ENCODE measurements at regions not wholly inside any gene's neighbourhood (a gene's known extent, or its start where the extent isn't known, plus 50 kb on each side); places are given as distances from the start of the nearest gene placed in this dataset.

GRCh38 chr2:129444751-129445150 lies 534.7 kb upstream of the RAB6C start:
- no peak overlapping the region for H3K27ac ChIP-seq (ENCODE audit: low read length)
- no peaks in the 10 kb centered on the region for H3K9me3 ChIP-seq (replicated peaks; ENCODE audit: insufficient read depth, low read length)
- H2AFZ ChIP-seq (ENCODE audit: low read length), result no peak overlapping the region
- H3K9me2 ChIP-seq (replicated peaks; ENCODE audit: insufficient read depth, low read length), result no peaks in the 10 kb centered on the region
- H3K4me2 ChIP-seq (ENCODE audit: low read depth, low read length), result no peak overlapping the region
- H3K79me2 ChIP-seq (ENCODE audit: low read length), result no peaks in the 10 kb centered on the region
- DNase-seq, result no peak
- no peaks in the 10 kb centered on the region for H3K4me1 ChIP-seq (ENCODE audit: low read length)
- TF ChIP-seq EZH2 (optimal IDR thresholded peaks at IDR 0.05; ENCODE audit: low read depth, low read length) (no peak), CTCF (IDR thresholded peaks at IDR 0.05; ENCODE audit: low read length) (no peak), EZH2phosphoT487 (IDR thresholded peaks at IDR 0.05; ENCODE audit: low read length) (no peak)
- H3K27me3 ChIP-seq (replicated peaks; ENCODE audit: insufficient read depth, low read length), result no peaks in the 10 kb centered on the region
- no peaks in the 10 kb centered on the region for H4K20me1 ChIP-seq (ENCODE audit: insufficient read depth, low read length)
- no peaks in the 10 kb centered on the region for H3K36me3 ChIP-seq (replicated peaks; ENCODE audit: insufficient read depth, low read length)
- H3F3A ChIP-seq (ENCODE audit: insufficient read depth, low read length), result no peaks in the 10 kb centered on the region
- H3K9ac ChIP-seq (ENCODE audit: low read length), result no peak overlapping the region
- H3K4me3 ChIP-seq (ENCODE audit: low read length), result no peak overlapping the region

GRCh38 chr2:129456691-129457090 lies 522.8 kb upstream of the RAB6C start:
- no peak for TF ChIP-seq CTCF (IDR thresholded peaks at IDR 0.05; ENCODE audit: low read length)
- TF ChIP-seq EZH2 (optimal IDR thresholded peaks at IDR 0.05; ENCODE audit: low read depth, low read length), result no peak
- no peak for TF ChIP-seq EZH2phosphoT487 (IDR thresholded peaks at IDR 0.05; ENCODE audit: low read length)
- Histone ChIP-seq H3K4me2 (ENCODE audit: low read depth, low read length) (no peak overlapping the region), H3K36me3 (replicated peaks; ENCODE audit: insufficient read depth, low read length) (no peaks in the 10 kb centered on the region), H3K4me1 (ENCODE audit: low read length) (no peaks in the 10 kb centered on the region), H4K20me1 (ENCODE audit: insufficient read depth, low read length) (no peaks in the 10 kb centered on the region), H3K9me2 (replicated peaks; ENCODE audit: insufficient read depth, low read length) (no peaks in the 10 kb centered on the region), H3K4me3 (ENCODE audit: low read length) (no peak overlapping the region), H3K9ac (ENCODE audit: low read length) (no peak overlapping the region), H3F3A (ENCODE audit: insufficient read depth, low read length) (no peaks in the 10 kb centered on the region), H3K27ac (ENCODE audit: low read length) (no peak overlapping the region), H3K27me3 (replicated peaks; ENCODE audit: insufficient read depth, low read length) (no peaks in the 10 kb centered on the region), H2AFZ (ENCODE audit: low read length) (no peak overlapping the region), H3K79me2 (ENCODE audit: low read length) (no peaks in the 10 kb centered on the region), H3K9me3 (replicated peaks; ENCODE audit: insufficient read depth, low read length) (no peaks in the 10 kb centered on the region; the same call in 1 of the 2 replicates)
- no peak for DNase-seq

GRCh38 chr2:129457277-129457818 lies 522.1 kb upstream of the RAB6C start:
- Histone ChIP-seq H4K20me1 (ENCODE audit: insufficient read depth, low read length) (no peaks in the 10 kb centered on the region), H3F3A (ENCODE audit: insufficient read depth, low read length) (no peaks in the 10 kb centered on the region)
- no peak for TF ChIP-seq EZH2phosphoT487 (IDR thresholded peaks at IDR 0.05; ENCODE audit: low read length)

GRCh38 chr2:129458006-129458405 lies 521.5 kb upstream of the RAB6C start:
- H3K27me3 ChIP-seq (replicated peaks; ENCODE audit: insufficient read depth, low read length), result no peaks in the 10 kb centered on the region
- TF ChIP-seq EZH2phosphoT487 (IDR thresholded peaks at IDR 0.05; ENCODE audit: low read length) (no peak), CTCF (IDR thresholded peaks at IDR 0.05; ENCODE audit: low read length) (no peak), EZH2 (optimal IDR thresholded peaks at IDR 0.05; ENCODE audit: low read depth, low read length) (no peak)
- no peaks in the 10 kb centered on the region for H4K20me1 ChIP-seq (ENCODE audit: insufficient read depth, low read length)
- H3F3A ChIP-seq (ENCODE audit: insufficient read depth, low read length), result no peaks in the 10 kb centered on the region
- H3K9me2 ChIP-seq (replicated peaks; ENCODE audit: insufficient read depth, low read length), result no peaks in the 10 kb centered on the region
- no peaks in the 10 kb centered on the region for H3K36me3 ChIP-seq (replicated peaks; ENCODE audit: insufficient read depth, low read length)
- no peak overlapping the region for H3K4me2 ChIP-seq (ENCODE audit: low read depth, low read length)
- no peak overlapping the region for H2AFZ ChIP-seq (ENCODE audit: low read length)
- H3K4me1 ChIP-seq (ENCODE audit: low read length), result no peaks in the 10 kb centered on the region
- H3K27ac ChIP-seq (ENCODE audit: low read length), result no peak overlapping the region
- no peaks in the 10 kb centered on the region for H3K79me2 ChIP-seq (ENCODE audit: low read length)
- no peak overlapping the region for H3K9ac ChIP-seq (ENCODE audit: low read length)
- no peak for DNase-seq
- H3K4me3 ChIP-seq (ENCODE audit: low read length), result no peak overlapping the region
- H3K9me3 ChIP-seq (replicated peaks; ENCODE audit: insufficient read depth, low read length), result no peaks in the 10 kb centered on the region; the same call in 1 of the 2 replicates

More at GRCh38 chr2:129457277-129457818, 522.1 kb upstream of the RAB6C start:
- Histone ChIP-seq H3K27me3 (replicated peaks; ENCODE audit: insufficient read depth, low read length) (no peaks in the 10 kb centered on the region), H3K9me3 (replicated peaks; ENCODE audit: insufficient read depth, low read length) (no peaks in the 10 kb centered on the region; the same call in 1 of the 2 replicates), H3K4me1 (ENCODE audit: low read length) (no peaks in the 10 kb centered on the region), H3K9me2 (replicated peaks; ENCODE audit: insufficient read depth, low read length) (no peaks in the 10 kb centered on the region), H3K27ac (ENCODE audit: low read length) (no peak overlapping the region), H3K9ac (ENCODE audit: low read length) (no peak overlapping the region), H3K79me2 (ENCODE audit: low read length) (no peaks in the 10 kb centered on the region), H3K36me3 (replicated peaks; ENCODE audit: insufficient read depth, low read length) (no peaks in the 10 kb centered on the region), H3K4me3 (ENCODE audit: low read length) (no peak overlapping the region), H2AFZ (ENCODE audit: low read length) (no peak overlapping the region), H3K4me2 (ENCODE audit: low read depth, low read length) (no peak overlapping the region)
- no peak for DNase-seq
